ENCODE measurements at regions not wholly inside any gene's neighbourhood (a gene's known extent, or its start where the extent isn't known, plus 50 kb on each side); places are given as distances from the start of the nearest gene placed in this dataset.
A peak's percentile ranks its signal among the peaks of the same experiment; 100 is the strongest.

GRCh38 chr2:151153601-151154000 is 108.1 kb downstream of the RBM43 start:
- DNase-seq, result no peak

DNA sequence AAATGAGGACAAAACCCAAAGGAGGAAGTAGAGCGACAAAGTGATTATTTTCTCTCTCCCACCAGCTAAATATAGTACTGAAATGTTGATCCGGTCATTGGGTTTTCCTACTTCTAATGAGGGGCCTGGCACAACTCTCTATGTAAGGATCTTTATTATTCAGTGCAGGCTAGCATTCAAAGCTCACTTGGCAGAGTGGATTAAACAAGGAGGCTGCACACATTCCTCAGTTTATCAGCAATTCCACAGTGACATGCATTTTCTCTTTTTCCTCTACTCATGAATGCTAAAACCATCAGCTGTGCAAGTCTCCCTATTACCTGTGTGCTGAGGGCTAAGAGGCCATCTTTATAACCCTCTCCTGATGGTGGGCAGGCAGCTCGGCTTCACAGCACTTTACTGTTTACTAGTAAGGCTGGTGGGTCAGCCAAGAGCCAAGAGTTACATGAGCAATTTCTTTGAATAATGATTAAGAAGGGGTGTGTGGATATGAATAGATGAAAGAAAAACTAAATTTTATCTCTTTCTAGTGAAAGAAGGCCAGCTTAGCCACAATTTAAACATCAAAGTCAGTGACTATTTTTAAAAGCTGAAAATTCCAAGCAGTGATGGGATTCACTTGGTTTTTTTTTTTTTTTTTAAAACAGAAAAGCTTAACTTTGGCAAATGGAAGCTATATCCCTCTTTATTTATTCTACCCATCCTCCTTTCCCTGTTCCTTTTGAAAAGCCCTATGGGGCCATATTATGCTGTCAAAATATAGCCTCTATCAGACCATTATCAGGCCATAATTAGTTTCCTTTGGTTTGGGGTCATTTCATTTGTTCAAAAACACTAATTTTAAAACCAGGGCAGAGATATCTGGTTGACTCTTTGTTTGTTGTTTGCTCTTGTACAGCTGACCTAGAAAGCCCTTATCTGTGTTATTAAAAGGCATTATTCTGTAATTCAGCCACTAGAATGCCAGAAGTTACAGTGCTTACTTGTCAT is 111.0 kb downstream of the RBM43 start:
- no peak for DNase-seq

DNA sequence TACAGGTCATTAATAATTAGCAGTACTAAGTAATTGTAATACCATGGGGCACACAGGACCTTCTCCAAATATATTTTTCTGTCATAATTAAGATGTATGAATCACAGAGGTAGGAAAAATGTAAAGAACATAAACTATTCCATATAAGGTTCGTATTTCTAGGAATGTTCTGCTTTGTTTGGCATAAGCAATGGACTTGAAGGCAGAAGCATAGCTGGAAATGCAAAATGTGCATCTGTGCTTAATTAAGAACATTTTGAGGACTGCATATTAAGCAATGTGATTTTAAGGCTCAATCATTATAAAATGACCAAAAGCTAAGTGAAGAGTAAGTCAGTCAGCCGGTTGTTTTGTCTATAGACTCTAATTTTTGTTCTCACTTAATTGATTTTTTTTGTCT is 123.2 kb downstream of the RBM43 start:
- DNase-seq, result no peak

DNA sequence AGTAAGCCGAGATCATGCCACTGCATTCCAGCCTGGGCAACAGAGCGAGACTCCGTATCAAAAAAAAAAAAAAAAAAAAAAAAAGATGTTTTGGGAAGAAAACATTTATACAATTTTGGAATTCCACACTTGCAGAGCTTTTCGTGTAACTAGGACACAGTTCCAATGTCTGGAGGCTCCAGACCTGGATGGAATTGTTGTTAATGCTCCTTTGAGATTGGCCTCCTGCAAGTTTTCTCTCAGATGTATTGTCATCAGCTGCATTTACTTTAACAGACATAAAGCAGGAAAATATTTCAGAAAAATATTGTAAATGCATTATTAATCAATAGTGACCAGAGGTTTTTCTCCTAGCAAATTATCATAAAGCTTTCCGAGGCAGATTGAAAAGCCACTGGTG is 124.1 kb downstream of the RBM43 start:
- DNase-seq, result no peak

- DNase-seq, result no peak
These were observed 141.7 kb downstream of the RBM43 start for GRCh38 chr2:151120011-151120410.

- no peak for DNase-seq
These were observed 142.3 kb downstream of the RBM43 start for GRCh38 chr2:151119374-151119773.

GRCh38 chr2:151118269-151118668 is 143.4 kb downstream of the RBM43 start:
- DNase-seq, result no peak

GRCh38 chr2:151114874-151115273 is 146.8 kb downstream of the RBM43 start:
- no peak for DNase-seq

DNA sequence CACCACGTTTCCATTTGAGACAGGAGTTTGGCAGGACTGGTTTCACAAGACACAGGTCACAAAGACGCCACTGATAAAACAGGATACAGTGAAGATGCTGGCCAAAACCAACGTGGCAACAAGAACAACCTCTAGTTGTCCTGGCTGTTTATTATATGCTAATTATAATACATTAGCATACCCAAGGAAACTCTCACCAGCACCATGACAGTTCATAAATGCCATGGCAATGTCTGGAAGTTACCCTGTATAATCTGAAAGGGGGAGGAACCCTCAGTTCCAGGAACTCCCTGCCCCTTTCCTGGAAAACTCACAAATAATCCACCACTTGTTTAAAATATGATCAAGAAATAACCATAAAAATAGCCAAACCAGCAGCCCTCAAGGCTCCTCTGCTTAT is 148.3 kb downstream of the RBM43 start:
- DNase-seq, result no peak

GRCh38 chr2:151111599-151112278 is 149.9 kb downstream of the RBM43 start:
- no peak for DNase-seq

DNA sequence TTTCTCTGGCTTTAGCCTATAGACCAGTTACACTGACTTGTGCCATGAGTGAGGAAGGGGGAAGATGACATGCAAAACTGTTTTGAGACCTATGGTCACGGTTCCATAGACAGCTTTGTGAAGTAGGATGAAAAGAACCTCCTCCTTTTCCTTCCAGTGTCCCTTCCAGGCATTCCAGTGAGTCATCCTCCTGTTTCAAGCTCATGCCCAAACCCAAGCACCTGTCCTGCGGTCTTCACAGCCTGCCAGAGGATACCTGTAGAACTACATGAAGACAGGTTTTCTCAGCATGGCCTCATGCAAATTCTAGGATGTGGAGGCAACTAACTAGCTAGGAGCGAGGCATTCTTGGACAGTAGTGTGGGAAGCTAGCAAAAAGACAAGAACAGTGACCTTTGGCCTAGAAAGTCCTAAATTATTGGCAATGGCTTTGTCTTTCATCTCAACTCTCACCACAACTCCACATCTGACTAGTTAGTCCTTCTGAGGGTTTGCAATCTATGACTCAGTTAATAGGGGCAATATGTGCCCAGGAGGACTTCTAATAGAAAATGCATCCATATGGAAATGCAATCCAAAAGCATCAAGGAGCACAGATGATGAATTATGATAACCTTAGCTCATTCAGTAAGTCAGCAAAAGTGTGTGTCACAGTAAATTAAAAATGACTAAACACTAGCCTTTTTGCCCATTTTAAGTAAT is 154.7 kb downstream of the RBM43 start:
- DNase-seq, result no peak

DNA sequence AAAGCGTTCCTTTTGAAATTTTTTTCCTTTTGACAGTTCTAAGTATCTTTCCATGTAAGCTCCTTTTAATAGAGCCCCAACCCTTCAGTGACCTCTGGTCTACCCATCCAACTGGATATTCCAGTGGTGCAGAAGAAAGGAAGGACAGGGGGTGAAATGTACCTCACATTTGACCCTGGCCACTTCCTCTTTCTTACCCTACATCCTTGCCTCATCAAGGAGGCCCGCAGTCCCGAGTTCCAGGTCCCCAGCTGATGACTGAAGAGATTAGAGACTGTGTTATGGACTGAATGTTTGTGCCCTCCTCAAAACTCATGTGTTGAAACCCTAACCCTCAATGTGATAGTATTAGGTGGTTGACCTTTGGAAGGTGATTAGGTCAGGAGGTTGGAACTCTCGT is 158.1 kb downstream of the RBM43 start:
- no peak for DNase-seq

DNA sequence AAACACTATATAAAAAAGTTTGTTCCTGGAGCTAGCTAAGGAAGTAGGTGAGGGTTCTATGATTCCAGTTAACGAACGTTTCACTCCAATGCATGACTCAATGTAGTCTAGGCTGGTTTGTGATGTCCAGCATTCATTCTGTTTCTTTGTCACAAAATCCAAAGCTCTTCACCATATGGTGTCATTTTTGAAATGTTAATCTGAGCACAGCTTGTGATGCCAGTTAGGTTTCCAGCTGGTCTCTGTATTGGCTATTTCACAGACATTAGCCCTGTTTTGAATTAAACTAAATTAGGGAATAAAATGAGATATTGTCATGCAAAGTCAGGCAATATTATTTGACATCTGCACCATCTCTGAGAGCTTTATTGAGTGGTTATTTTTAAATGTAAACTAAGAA is 159.4 kb downstream of the RBM43 start:
- DNase-seq, result no peak

DNA sequence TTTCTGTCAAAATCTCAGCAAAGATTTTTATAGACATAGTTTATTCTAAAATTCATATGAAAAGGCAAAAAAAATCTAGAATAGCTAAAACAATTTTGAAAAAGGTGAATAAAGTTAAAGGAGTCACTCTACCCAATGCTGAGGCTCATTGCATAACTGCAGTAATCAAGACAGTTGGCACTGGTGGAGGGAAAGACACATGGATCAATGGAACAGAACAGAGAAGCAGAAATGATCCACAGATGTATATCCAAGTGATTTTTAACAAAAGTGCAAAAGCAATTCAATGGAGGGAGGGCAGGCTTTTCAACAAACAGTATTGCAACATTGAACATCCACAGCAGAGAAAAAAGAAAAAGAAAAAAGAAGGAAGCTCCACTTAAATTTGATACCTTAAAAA is 162.8 kb downstream of the RBM43 start:
- no peak for DNase-seq

- DNase-seq, result no peak
These were observed 163.8 kb downstream of the RBM43 start for GRCh38 chr2:151097895-151098294.

DNA sequence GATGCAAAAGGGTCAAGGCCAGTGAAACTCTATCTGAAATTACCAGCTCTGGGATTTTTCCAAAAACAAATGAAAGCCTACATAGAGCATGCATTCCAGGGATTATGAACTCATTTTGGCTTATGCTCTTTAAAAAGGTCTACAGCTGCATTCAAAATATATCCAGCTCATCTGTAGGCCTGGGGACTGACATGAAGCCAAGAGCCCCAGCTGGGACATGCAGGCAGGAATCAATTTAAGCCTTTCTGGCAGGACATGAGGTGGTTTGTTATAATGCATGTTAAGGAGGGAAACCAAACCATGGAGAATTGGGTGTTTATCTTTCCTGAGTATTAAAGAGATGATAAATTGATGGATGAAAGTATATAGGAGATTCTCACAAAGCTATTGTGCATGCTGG is 164.5 kb downstream of the RBM43 start:
- DNase-seq, result no peak

- peak; percentile 32 for DNase-seq
These were observed 165.4 kb downstream of the RBM43 start for GRCh38 chr2:151096235-151096634.

GRCh38 chr2:151095463-151095862 is 166.2 kb downstream of the RBM43 start:
- DNase-seq, result no peak

DNA sequence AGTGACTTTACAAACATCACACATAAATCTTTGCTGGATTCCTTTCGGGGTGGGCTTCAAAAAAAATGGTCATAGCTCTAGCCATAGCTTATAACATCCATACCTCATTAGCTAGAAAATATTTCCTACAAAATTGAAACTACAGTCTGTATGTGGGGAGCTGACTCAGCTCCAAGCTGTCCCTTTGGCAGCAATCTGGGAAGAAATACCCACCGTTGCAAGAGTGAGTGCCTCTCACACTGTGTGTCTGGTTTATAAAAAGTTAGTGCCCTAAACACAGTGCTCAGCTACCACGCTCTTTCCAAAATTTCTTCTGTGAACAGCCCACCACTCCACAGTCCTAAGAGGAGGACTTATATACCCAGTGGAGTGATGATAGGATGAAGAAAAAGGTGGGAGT is 170.1 kb downstream of the RBM43 start:
- DNase-seq, result no peak

GRCh38 chr2:151087377-151087776 is 174.3 kb downstream of the RBM43 start:
- no peak for DNase-seq

GRCh38 chr2:151085181-151085611 is 176.5 kb downstream of the RBM43 start:
- no peak for DNase-seq

- no peak for DNase-seq
These were observed 177.5 kb downstream of the RBM43 start for GRCh38 chr2:151083856-151084795.

Data from inflammatory macrophage treated with lipopolysaccharide for 4 hours (primary cell).